ENCODE measurements at regions not wholly inside any gene's neighbourhood (a gene's known extent, or its start where the extent isn't known, plus 50 kb on each side); places are given as distances from the start of the nearest gene placed in this dataset.

- TF ChIP-seq ZNF830 (tag by site-specific recombination; IDR thresholded peaks at IDR 0.05; ENCODE audit: low read depth) (no peak), ZBTB8A (tag by site-specific recombination; IDR thresholded peaks at IDR 0.05) (no peak)
- TF ChIP-seq, protein P1, sequence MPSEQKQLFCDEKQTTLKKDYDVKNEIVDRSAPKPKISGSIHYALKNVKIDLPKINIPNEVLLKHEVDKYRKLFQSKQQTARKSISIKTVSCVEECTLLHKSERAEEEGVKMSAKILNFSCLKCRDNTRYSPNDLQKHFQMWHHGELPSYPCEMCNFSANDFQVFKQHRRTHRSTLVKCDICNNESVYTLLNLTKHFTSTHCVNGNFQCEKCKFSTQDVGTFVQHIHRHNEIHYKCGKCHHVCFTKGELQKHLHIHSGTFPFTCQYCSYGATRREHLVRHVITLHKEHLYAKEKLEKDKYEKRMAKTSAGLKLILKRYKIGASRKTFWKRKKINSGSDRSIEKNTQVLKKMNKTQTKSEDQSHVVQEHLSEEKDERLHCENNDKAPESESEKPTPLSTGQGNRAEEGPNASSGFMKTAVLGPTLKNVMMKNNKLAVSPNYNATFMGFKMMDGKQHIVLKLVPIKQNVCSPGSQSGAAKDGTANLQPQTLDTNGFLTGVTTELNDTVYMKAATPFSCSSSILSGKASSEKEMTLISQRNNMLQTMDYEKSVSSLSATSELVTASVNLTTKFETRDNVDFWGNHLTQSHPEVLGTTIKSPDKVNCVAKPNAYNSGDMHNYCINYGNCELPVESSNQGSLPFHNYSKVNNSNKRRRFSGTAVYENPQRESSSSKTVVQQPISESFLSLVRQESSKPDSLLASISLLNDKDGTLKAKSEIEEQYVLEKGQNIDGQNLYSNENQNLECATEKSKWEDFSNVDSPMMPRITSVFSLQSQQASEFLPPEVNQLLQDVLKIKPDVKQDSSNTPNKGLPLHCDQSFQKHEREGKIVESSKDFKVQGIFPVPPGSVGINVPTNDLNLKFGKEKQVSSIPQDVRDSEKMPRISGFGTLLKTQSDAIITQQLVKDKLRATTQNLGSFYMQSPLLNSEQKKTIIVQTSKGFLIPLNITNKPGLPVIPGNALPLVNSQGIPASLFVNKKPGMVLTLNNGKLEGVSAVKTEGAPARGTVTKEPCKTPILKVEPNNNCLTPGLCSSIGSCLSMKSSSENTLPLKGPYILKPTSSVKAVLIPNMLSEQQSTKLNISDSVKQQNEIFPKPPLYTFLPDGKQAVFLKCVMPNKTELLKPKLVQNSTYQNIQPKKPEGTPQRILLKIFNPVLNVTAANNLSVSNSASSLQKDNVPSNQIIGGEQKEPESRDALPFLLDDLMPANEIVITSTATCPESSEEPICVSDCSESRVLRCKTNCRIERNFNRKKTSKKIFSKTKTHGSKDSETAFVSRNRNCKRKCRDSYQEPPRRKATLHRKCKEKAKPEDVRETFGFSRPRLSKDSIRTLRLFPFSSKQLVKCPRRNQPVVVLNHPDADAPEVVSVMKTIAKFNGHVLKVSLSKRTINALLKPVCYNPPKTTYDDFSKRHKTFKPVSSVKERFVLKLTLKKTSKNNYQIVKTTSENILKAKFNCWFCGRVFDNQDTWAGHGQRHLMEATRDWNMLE (tag by site-specific recombination; conservative IDR thresholded peaks at IDR 0.05; ENCODE audit: low read depth), result no peak
Measured at GRCh38 chr11:134997652-134998320, 585.7 kb upstream of the B3GAT1 start (continued).

DNA sequence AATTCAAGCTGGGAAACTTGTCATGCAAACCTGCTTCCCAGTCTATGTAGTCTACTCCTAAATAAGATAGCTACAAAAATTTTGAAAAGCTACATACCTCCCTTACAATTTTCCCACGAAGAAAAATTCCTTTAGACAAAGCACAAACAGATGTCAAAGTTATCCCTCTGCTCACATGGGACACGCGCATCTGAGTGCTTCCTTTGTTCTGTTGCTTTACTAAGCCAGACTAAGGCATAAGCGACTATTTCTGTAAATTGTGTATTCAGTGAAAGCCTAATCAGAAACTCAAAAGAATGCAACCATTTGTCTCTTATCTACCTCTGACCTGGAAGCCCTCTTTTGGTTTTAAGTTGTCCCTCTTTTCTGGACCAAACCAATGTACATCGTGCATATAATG, 583.7 kb upstream of the B3GAT1 start:
- TF ChIP-seq, protein P2, sequence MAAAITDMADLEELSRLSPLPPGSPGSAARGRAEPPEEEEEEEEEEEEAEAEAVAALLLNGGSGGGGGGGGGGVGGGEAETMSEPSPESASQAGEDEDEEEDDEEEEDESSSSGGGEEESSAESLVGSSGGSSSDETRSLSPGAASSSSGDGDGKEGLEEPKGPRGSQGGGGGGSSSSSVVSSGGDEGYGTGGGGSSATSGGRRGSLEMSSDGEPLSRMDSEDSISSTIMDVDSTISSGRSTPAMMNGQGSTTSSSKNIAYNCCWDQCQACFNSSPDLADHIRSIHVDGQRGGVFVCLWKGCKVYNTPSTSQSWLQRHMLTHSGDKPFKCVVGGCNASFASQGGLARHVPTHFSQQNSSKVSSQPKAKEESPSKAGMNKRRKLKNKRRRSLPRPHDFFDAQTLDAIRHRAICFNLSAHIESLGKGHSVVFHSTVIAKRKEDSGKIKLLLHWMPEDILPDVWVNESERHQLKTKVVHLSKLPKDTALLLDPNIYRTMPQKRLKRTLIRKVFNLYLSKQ (tag by site-specific recombination; IDR thresholded peaks at IDR 0.05; ENCODE audit: borderline replicate concordance), result no peak
- TF ChIP-seq ZFP3 (tag by site-specific recombination; IDR thresholded peaks at IDR 0.05; ENCODE audit: low read depth), result no peak
- no peak for TF ChIP-seq SCRT2 (tag by site-specific recombination; IDR thresholded peaks at IDR 0.05)
- TF ChIP-seq ZNF558 (tag by site-specific recombination; IDR thresholded peaks at IDR 0.05), result no peak
- TF ChIP-seq, protein P3, sequence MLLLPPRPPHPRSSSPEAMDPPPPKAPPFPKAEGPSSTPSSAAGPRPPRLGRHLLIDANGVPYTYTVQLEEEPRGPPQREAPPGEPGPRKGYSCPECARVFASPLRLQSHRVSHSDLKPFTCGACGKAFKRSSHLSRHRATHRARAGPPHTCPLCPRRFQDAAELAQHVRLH (tag by site-specific recombination; IDR thresholded peaks at IDR 0.05), result no peak
- no peak for TF ChIP-seq ZNF658 (tag by site-specific recombination; IDR thresholded peaks at IDR 0.05)
- no peak for TF ChIP-seq SP3 (tag by site-specific recombination; IDR thresholded peaks at IDR 0.05)
- no peak for TF ChIP-seq ZNF292 (tag by site-specific recombination; IDR thresholded peaks at IDR 0.05; ENCODE audit: borderline replicate concordance, low read depth)
- no peak for TF ChIP-seq ZNF214 (tag by site-specific recombination; IDR thresholded peaks at IDR 0.05; ENCODE audit: borderline replicate concordance)
- no peak for TF ChIP-seq SALL2 (tag by site-specific recombination; IDR thresholded peaks at IDR 0.05; ENCODE audit: borderline replicate concordance)
- CTCF ChIA-PET, result interaction anchor here (0.7 kb wide), 1 partner anchor 16 kb away, joined by 3 read pairs; no protein-coding TSS in a partner anchor
- no peak overlapping the region for H3K27ac ChIP-seq (ENCODE audit: extremely low read depth, low read depth, low read length)
- H3K4me3 ChIP-seq (ENCODE audit: low read depth, low read length), result no peak overlapping the region
- H3K9me3 ChIP-seq (ENCODE audit: control insufficient read depth, insufficient read depth, low read depth, low read length), result no peaks in the 10 kb centered on the region
- POLR2A ChIA-PET, result no interaction called here
- no peaks in the 10 kb centered on the region for H3K4me1 ChIP-seq (ENCODE audit: control insufficient read depth, insufficient read depth, low read length)
- no peaks in the 10 kb centered on the region for H3K36me3 ChIP-seq (ENCODE audit: control insufficient read depth in 2 of 2, insufficient read depth in 1 of 2, low read length in 2 of 2)

DNA sequence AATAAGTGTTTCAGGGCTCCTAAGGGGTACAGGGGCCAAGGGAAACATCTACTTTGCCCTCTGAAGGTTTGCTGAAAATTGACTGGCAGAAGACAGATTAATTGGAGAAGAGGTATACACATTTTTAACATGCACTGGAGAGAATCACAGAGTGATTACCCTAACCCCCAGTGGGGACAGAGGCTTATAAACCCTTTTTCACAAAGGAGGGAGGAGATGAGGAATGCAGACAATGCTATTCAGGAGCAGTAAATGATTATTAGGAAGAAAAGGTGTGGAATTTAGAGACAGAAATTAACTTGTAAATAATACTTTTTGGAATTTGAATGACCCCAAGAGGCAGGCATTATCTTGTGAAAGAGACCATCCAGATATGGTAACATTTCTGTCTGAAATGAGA, 582.4 kb upstream of the B3GAT1 start:
- Histone ChIP-seq H3K36me3 (ENCODE audit: control insufficient read depth in 2 of 2, insufficient read depth in 1 of 2, low read length in 2 of 2) (no peaks in the 10 kb centered on the region), H3K9me3 (ENCODE audit: control insufficient read depth, insufficient read depth, low read depth, low read length) (no peaks in the 10 kb centered on the region), H3K4me1 (ENCODE audit: control insufficient read depth, insufficient read depth, low read length) (no peaks in the 10 kb centered on the region), H3K4me3 (ENCODE audit: low read depth, low read length) (no peak overlapping the region), H3K27ac (ENCODE audit: extremely low read depth, low read depth, low read length) (no peak overlapping the region)
- ChIA-PET POLR2A (no interaction called here), CTCF (no interaction called here)
- TF ChIP-seq ZXDB (tag by site-specific recombination; IDR thresholded peaks at IDR 0.05), result no peak
- no peak for TF ChIP-seq ZNF133 (tag by site-specific recombination; IDR thresholded peaks at IDR 0.05)
- TF ChIP-seq BCL11B (tag by site-specific recombination; IDR thresholded peaks at IDR 0.05; ENCODE audit: low read depth), result no peak
- no peak for TF ChIP-seq ZNF677 (tag by site-specific recombination; IDR thresholded peaks at IDR 0.05)
- no peak for TF ChIP-seq ZNF426 (tag by site-specific recombination; IDR thresholded peaks at IDR 0.05)
- TF ChIP-seq, protein P4, sequence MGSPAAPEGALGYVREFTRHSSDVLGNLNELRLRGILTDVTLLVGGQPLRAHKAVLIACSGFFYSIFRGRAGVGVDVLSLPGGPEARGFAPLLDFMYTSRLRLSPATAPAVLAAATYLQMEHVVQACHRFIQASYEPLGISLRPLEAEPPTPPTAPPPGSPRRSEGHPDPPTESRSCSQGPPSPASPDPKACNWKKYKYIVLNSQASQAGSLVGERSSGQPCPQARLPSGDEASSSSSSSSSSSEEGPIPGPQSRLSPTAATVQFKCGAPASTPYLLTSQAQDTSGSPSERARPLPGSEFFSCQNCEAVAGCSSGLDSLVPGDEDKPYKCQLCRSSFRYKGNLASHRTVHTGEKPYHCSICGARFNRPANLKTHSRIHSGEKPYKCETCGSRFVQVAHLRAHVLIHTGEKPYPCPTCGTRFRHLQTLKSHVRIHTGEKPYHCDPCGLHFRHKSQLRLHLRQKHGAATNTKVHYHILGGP (tag by site-specific recombination; IDR thresholded peaks at IDR 0.05), result no peak
- no peak for TF ChIP-seq HOXA7 (CRISPR knock-in tag; IDR thresholded peaks at IDR 0.05; ENCODE audit: borderline replicate concordance)
- no peak for TF ChIP-seq ZSCAN23 (tag by site-specific recombination; IDR thresholded peaks at IDR 0.05)
- no peak for TF ChIP-seq SETDB1 (IDR thresholded peaks at IDR 0.05; ENCODE audit: insufficient read length, low read length)
- no peak for TF ChIP-seq ZNF223 (tag by site-specific recombination; IDR thresholded peaks at IDR 0.05)

Data from HEK293 (cell line).